ENCODE measurements at regions not wholly inside any gene's neighbourhood (a gene's known extent, or its start where the extent isn't known, plus 50 kb on each side); places are given as distances from the start of the nearest gene placed in this dataset.

DNA sequence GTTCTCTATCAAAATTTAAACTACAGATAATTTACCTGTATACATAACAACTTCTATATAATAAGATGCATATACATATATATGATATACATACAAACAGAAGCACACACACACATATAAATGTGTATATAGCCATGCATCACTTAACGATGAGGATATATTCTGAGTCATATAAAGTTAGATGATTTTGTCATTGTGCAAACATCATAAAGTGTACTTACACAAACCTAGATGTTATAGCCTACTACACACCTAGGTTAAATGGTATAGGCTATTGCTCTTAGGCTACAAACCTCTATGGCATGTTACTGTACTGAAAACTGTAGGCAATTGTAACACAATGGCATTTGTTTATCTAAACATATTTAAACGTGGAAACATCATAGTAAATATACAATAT lies 937.6 kb upstream of the KCND2 start:
- TF ChIP-seq POLR2AphosphoS5 (IDR thresholded peaks at IDR 0.05), result no peak
- TF ChIP-seq POLR2A (IDR thresholded peaks at IDR 0.05), result no peak

Data from breast epithelium (tissue), 3 donors.